ENCODE measurements at regions not wholly inside any gene's neighbourhood (a gene's known extent, or its start where the extent isn't known, plus 50 kb on each side); places are given as distances from the start of the nearest gene placed in this dataset.

DNA sequence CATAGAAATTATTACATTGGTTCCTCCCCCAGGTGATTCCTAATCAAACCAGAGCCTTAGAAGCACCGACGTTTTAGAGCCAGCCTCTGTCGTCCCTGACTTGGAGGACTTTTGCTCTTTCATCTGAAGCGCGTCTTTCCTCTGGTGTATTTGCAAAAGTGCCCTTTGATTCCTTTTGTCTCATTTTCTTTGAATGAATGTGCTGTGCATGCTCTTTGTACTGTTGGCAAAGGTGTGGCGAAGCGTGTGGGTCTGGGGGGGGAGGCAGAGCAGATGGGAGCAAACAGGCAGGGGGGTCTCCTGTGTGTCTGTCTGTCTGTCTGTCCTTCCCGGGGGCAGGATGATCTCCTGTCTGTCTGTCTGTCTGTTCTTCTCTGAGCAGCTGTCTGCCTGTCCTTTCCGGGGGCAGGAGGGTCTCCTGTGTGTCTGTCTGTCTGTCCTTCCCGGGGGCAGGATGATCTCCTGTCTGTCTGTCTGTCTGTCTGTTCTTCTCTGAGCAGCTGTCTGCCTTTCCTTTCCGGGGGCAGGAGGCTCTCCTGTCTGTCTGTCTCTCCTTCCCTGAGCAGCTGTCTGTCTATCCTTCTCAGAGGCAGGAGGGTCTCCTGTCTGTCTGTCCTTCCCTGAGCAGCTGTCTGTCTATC is 205.5 kb upstream of the MYT1L start (continued):
- TF ChIP-seq EP300 (IDR thresholded peaks at IDR 0.05; ENCODE audit: borderline replicate concordance in 1 of 2, low read depth in 2 of 2, low read length in 2 of 2) (no peak), RAD21 (IDR thresholded peaks at IDR 0.05 in 1 of 2, conservative IDR thresholded peaks at IDR 0.05 in 1 of 2; ENCODE audit: low read depth in 2 of 2, low read length in 2 of 2) (no peak), ZNF274 (IDR thresholded peaks at IDR 0.05; ENCODE audit: borderline replicate concordance, extremely low read depth, low read length) (no peak), KDM1A (IDR thresholded peaks at IDR 0.05; ENCODE audit: borderline replicate concordance, low read length) (no peak)
- TF ChIP-seq, protein P1, sequence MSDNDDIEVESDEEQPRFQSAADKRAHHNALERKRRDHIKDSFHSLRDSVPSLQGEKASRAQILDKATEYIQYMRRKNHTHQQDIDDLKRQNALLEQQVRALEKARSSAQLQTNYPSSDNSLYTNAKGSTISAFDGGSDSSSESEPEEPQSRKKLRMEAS (IDR thresholded peaks at IDR 0.05), result no peak
- TF ChIP-seq, protein P2, sequence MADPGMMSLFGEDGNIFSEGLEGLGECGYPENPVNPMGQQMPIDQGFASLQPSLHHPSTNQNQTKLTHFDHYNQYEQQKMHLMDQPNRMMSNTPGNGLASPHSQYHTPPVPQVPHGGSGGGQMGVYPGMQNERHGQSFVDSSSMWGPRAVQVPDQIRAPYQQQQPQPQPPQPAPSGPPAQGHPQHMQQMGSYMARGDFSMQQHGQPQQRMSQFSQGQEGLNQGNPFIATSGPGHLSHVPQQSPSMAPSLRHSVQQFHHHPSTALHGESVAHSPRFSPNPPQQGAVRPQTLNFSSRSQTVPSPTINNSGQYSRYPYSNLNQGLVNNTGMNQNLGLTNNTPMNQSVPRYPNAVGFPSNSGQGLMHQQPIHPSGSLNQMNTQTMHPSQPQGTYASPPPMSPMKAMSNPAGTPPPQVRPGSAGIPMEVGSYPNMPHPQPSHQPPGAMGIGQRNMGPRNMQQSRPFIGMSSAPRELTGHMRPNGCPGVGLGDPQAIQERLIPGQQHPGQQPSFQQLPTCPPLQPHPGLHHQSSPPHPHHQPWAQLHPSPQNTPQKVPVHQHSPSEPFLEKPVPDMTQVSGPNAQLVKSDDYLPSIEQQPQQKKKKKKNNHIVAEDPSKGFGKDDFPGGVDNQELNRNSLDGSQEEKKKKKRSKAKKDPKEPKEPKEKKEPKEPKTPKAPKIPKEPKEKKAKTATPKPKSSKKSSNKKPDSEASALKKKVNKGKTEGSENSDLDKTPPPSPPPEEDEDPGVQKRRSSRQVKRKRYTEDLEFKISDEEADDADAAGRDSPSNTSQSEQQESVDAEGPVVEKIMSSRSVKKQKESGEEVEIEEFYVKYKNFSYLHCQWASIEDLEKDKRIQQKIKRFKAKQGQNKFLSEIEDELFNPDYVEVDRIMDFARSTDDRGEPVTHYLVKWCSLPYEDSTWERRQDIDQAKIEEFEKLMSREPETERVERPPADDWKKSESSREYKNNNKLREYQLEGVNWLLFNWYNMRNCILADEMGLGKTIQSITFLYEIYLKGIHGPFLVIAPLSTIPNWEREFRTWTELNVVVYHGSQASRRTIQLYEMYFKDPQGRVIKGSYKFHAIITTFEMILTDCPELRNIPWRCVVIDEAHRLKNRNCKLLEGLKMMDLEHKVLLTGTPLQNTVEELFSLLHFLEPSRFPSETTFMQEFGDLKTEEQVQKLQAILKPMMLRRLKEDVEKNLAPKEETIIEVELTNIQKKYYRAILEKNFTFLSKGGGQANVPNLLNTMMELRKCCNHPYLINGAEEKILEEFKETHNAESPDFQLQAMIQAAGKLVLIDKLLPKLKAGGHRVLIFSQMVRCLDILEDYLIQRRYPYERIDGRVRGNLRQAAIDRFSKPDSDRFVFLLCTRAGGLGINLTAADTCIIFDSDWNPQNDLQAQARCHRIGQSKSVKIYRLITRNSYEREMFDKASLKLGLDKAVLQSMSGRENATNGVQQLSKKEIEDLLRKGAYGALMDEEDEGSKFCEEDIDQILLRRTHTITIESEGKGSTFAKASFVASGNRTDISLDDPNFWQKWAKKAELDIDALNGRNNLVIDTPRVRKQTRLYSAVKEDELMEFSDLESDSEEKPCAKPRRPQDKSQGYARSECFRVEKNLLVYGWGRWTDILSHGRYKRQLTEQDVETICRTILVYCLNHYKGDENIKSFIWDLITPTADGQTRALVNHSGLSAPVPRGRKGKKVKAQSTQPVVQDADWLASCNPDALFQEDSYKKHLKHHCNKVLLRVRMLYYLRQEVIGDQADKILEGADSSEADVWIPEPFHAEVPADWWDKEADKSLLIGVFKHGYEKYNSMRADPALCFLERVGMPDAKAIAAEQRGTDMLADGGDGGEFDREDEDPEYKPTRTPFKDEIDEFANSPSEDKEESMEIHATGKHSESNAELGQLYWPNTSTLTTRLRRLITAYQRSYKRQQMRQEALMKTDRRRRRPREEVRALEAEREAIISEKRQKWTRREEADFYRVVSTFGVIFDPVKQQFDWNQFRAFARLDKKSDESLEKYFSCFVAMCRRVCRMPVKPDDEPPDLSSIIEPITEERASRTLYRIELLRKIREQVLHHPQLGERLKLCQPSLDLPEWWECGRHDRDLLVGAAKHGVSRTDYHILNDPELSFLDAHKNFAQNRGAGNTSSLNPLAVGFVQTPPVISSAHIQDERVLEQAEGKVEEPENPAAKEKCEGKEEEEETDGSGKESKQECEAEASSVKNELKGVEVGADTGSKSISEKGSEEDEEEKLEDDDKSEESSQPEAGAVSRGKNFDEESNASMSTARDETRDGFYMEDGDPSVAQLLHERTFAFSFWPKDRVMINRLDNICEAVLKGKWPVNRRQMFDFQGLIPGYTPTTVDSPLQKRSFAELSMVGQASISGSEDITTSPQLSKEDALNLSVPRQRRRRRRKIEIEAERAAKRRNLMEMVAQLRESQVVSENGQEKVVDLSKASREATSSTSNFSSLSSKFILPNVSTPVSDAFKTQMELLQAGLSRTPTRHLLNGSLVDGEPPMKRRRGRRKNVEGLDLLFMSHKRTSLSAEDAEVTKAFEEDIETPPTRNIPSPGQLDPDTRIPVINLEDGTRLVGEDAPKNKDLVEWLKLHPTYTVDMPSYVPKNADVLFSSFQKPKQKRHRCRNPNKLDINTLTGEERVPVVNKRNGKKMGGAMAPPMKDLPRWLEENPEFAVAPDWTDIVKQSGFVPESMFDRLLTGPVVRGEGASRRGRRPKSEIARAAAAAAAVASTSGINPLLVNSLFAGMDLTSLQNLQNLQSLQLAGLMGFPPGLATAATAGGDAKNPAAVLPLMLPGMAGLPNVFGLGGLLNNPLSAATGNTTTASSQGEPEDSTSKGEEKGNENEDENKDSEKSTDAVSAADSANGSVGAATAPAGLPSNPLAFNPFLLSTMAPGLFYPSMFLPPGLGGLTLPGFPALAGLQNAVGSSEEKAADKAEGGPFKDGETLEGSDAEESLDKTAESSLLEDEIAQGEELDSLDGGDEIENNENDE (IDR thresholded peaks at IDR 0.05; ENCODE audit: insufficient replicate concordance, low read length), result no peak

Measured in H1 (cell line).